ENCODE measurements at regions not wholly inside any gene's neighbourhood (a gene's known extent, or its start where the extent isn't known, plus 50 kb on each side); places are given as distances from the start of the nearest gene placed in this dataset.

GRCh38 chrX:109841257-109841656 is 108.2 kb upstream of the ACSL4 start:
- no peak for TF ChIP-seq CTCF (IDR thresholded peaks at IDR 0.05)
- no peak for TF ChIP-seq POLR2A (IDR thresholded peaks at IDR 0.05)
